Transverse colon (tissue), 4 donors: ENCODE measurements at regions not wholly inside any gene's neighbourhood (a gene's known extent, or its start where the extent isn't known, plus 50 kb on each side); places are given as distances from the start of the nearest gene placed in this dataset.

Experiments used
- DNase-seq: peaks from one replicate; pipeline ENCODE4 v3.0.0-alpha.2; 2019
- H3K27ac ChIP-seq, 4 donors: fragments of 200-600 bp; sonication (generic); 2 replicates each; pipeline ENCODE4 v1.5.1; 2016 to 2018; ENCODE audit warnings: inconsistent platforms in 4 of 4
- H3K27me3 ChIP-seq: fragments of 200-600 bp; sonication (generic); 2 replicates; pipeline ENCODE4 v1.5.1; 2017; ENCODE audit warnings: inconsistent platforms
- H3K36me3 ChIP-seq, 4 donors: fragments of 200-600 bp; sonication (generic); 2 replicates each; pipeline ENCODE4 v1.5.1; 2017 to 2019; ENCODE audit warnings: inconsistent platforms in 4 of 4
- H3K4me1 ChIP-seq, 4 donors: fragments of 200-600 bp; sonication (generic); 2 replicates each; pipeline ENCODE4 v1.5.1; 2017 to 2020; ENCODE audit warnings: inconsistent platforms in 4 of 4
- H3K4me3 ChIP-seq, 4 donors: fragments of 200-600 bp; sonication (generic); 1 replicate in 1 of 4; 2 replicates in 3 of 4; pipeline versions ENCODE4 v1.5.1 to v1.6.1; 2017 to 2019; ENCODE audit warnings: inconsistent platforms in 4 of 4
- H3K9me3 ChIP-seq, 2 donors: fragments of 200-600 bp; sonication (generic); 2 replicates each; pipeline ENCODE4 v1.5.1; 2017 to 2019; ENCODE audit warnings: inconsistent platforms in 2 of 2
- EP300 ChIP-seq: sonication (generic); formaldehyde crosslinking; IDR thresholded peaks from one replicate; pipeline ENCODE4 v1.6.1; 2017; ENCODE audit warnings: antibody characterized with exemption, low read depth
- POLR2A ChIP-seq: fragments of 450-650 bp; IDR thresholded peaks from one replicate; pipeline ENCODE4 v1.6.1; 2016; ENCODE audit warnings: antibody characterized with exemption, mild to moderate bottlenecking, moderate library complexity
- POLR2AphosphoS5 ChIP-seq, 3 donors: sonication (generic); formaldehyde crosslinking; IDR thresholded peaks; one replicate each; pipeline ENCODE4 v1.6.1; 2016; ENCODE audit warnings: antibody characterized with exemption in 3 of 3
- WGBS, 2 donors: methylation state at CpG; one replicate each; pipeline ENCODE4 v1.1.5; 2018; ENCODE audit warnings: low coverage in 1 of 2; 5-methylcytosine and 5-hydroxymethylcytosine counted together
- in situ Hi-C, 4 donors: fragments of 200-750 bp; cut with MboI; loops; one replicate each; pipeline versions ENCODE4 v1.15.0 to v1.15.1; 2017; ENCODE audit warnings: low sequenced_read_pairs in 3 of 4, low pct_ligation_motif_present in 1 of 4, low pct_unique_long_range_greater_than_20kb in 1 of 4
- intact Hi-C: fragments of 100-400 bp; cut with DNase I; formaldehyde crosslinking; loops from one replicate; pipeline ENCODE4 v1.15.1; 2023; ENCODE audit warnings: low total_unique reads
- TF ChIP-seq, protein P1 (sequence below), 5 experiments: fragments of 200-600 bp in 3 of 5; fragments of 450-650 bp in 2 of 5; sonication (generic) in 3 of 5; IDR thresholded peaks; 1 replicate in 2 of 5; 2 replicates in 3 of 5; pipeline ENCODE4 v1.5.1; 2016 to 2017; ENCODE audit warnings: antibody characterized with exemption in 5 of 5, inconsistent platforms in 3 of 5, mild to moderate bottlenecking in 2 of 5, moderate library complexity in 1 of 5

DNA sequence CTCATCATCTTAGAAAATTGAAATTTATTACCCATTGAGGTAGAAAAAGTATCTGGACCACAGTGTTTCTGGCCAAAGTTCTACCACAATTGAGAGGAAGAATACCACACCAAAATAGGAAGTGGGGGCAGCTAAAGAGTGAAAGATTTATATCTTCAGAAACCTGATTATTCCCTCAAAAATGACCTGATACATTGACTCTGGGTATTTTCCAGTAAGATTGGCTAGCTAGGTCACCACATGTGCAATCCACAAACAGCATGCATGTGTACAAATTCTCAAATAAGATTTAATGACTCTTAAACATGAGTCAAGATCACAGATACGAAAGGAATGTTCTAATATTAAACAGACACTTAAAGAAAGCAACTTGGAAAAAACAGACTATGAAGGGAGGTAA lies 1516.2 kb upstream of the PCDH20 start:
- Histone ChIP-seq H3K4me1 (no peaks in the 10 kb centered on the region), H3K4me3 (no peak overlapping the region), H3K36me3 (no peaks in the 10 kb centered on the region), H3K27ac (no peak overlapping the region), H3K27me3 (no peaks in the 10 kb centered on the region), H3K9me3 (no peaks in the 10 kb centered on the region)
- in situ Hi-C loops (no loop called here), intact Hi-C loops (no loop called here)
- 24 to 31% methylated on average over 1 of the region's 1 CpG for WGBS, 2 donors
- no peak for DNase-seq
- TF ChIP-seq POLR2A (no peak), EP300 (no peak), POLR2AphosphoS5 (IDR thresholded peaks at IDR 0.05) (no peak)
- TF ChIP-seq, protein P1, sequence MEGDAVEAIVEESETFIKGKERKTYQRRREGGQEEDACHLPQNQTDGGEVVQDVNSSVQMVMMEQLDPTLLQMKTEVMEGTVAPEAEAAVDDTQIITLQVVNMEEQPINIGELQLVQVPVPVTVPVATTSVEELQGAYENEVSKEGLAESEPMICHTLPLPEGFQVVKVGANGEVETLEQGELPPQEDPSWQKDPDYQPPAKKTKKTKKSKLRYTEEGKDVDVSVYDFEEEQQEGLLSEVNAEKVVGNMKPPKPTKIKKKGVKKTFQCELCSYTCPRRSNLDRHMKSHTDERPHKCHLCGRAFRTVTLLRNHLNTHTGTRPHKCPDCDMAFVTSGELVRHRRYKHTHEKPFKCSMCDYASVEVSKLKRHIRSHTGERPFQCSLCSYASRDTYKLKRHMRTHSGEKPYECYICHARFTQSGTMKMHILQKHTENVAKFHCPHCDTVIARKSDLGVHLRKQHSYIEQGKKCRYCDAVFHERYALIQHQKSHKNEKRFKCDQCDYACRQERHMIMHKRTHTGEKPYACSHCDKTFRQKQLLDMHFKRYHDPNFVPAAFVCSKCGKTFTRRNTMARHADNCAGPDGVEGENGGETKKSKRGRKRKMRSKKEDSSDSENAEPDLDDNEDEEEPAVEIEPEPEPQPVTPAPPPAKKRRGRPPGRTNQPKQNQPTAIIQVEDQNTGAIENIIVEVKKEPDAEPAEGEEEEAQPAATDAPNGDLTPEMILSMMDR (IDR thresholded peaks at IDR 0.05), result no peak

- no peak for TF ChIP-seq POLR2AphosphoS5 (IDR thresholded peaks at IDR 0.05)
- TF ChIP-seq POLR2A, result no peak
- TF ChIP-seq, protein P1 (IDR thresholded peaks at IDR 0.05), result no peak
- TF ChIP-seq EP300, result no peak
- intact Hi-C loops, result no loop called here
- no peaks in the 10 kb centered on the region for H3K4me1 ChIP-seq
Observed at GRCh38 chr13:62924395-62924794, 1508.7 kb upstream of the PCDH20 start.

DNA sequence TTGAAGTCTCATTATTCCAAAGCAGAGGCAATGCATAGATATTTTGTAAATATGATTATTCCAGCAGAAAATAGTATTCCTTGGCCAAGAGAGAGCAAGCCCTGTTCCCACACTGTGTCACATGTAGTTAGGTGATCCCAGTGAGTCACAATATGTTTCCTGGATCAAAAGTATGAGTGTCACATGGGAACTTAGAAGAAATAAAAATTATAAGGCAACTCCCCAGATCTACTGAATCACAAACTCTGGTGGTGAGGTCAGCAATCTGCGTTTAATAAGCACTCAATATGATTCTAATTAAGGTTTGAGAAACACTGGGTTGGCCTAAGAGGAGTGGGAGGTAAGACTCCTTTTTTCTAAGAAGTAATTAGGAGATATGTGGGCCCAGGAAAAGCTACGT lies 1504.5 kb upstream of the PCDH20 start:
- in situ Hi-C loops, result no loop called here
- DNase-seq, result no peak
- no peak for TF ChIP-seq POLR2A
- TF ChIP-seq, protein P1 (IDR thresholded peaks at IDR 0.05), result no peak
- TF ChIP-seq POLR2AphosphoS5 (IDR thresholded peaks at IDR 0.05), result no peak
- TF ChIP-seq EP300, result no peak
- intact Hi-C loops, result no loop called here
- Histone ChIP-seq H3K36me3 (no peaks in the 10 kb centered on the region), H3K27ac (no peak overlapping the region), H3K9me3 (no peaks in the 10 kb centered on the region), H3K4me3 (no peak overlapping the region), H3K27me3 (no peaks in the 10 kb centered on the region), H3K4me1 (no peaks in the 10 kb centered on the region)
- WGBS, 2 donors, result 40 to 72% methylated on average over 1 to 2 of the region's 2 CpGs

More at GRCh38 chr13:62924395-62924794, 1508.7 kb upstream of the PCDH20 start:
- DNase-seq, result no peak
- Histone ChIP-seq H3K27ac (no peak overlapping the region), H3K27me3 (no peaks in the 10 kb centered on the region), H3K9me3 (no peaks in the 10 kb centered on the region), H3K36me3 (no peaks in the 10 kb centered on the region), H3K4me3 (no peak overlapping the region)
- in situ Hi-C loops, result no loop called here

- no peaks in the 10 kb centered on the region for H3K4me1 ChIP-seq
- no peak overlapping the region for H3K27ac ChIP-seq
- TF ChIP-seq POLR2A, result no peak
- no peak for TF ChIP-seq EP300
- TF ChIP-seq, protein P1 (IDR thresholded peaks at IDR 0.05), result no peak
- no peak for TF ChIP-seq POLR2AphosphoS5 (IDR thresholded peaks at IDR 0.05)
- H3K4me3 ChIP-seq, result no peak overlapping the region
- no peak for DNase-seq
- 87% methylated on average over 12 of the region's 12 CpGs; no CpG with 5 or more reads in 1 of the 2 donors for WGBS, 2 donors
- no peaks in the 10 kb centered on the region for H3K9me3 ChIP-seq
- H3K27me3 ChIP-seq, result no peaks in the 10 kb centered on the region
- in situ Hi-C loops (no loop called here), intact Hi-C loops (no loop called here)
- no peaks in the 10 kb centered on the region for H3K36me3 ChIP-seq
Observed at GRCh38 chr13:62919491-62919890, 1503.8 kb upstream of the PCDH20 start.
